ENCODE measurements at regions not wholly inside any gene's neighbourhood (a gene's known extent, or its start where the extent isn't known, plus 50 kb on each side); places are given as distances from the start of the nearest gene placed in this dataset.

DNA sequence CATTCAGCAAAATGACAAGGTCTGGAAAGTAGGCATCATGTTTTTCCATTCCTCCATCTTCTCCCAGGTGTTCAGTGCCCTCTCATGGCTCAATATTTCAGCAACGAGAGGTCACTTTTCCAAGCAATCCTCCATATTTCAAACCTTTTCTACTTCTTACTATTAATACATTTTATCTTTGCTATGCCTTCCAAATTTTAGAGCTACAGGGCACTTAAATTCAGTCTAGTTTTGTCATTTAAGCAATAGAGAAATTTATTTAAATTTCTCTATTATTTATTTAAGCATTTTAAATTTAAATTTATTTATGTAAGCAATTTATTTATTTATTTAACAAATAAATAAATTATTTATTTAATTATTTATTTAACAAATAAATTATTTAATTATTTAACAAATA is 305.1 kb upstream of the ANXA10 start:
- CTCF ChIA-PET = no interaction called here
- TF ChIP-seq CTCF (IDR thresholded peaks at IDR 0.05; ENCODE audit: insufficient read depth, low read length, missing control alignments) = no peak
- DNase-seq (ENCODE audit: low read depth, low spot score) = no peak
- H3K4me3 ChIP-seq (ENCODE audit: low read depth, low read length) = no peak overlapping the region
- POLR2A ChIA-PET = no interaction called here

DNA sequence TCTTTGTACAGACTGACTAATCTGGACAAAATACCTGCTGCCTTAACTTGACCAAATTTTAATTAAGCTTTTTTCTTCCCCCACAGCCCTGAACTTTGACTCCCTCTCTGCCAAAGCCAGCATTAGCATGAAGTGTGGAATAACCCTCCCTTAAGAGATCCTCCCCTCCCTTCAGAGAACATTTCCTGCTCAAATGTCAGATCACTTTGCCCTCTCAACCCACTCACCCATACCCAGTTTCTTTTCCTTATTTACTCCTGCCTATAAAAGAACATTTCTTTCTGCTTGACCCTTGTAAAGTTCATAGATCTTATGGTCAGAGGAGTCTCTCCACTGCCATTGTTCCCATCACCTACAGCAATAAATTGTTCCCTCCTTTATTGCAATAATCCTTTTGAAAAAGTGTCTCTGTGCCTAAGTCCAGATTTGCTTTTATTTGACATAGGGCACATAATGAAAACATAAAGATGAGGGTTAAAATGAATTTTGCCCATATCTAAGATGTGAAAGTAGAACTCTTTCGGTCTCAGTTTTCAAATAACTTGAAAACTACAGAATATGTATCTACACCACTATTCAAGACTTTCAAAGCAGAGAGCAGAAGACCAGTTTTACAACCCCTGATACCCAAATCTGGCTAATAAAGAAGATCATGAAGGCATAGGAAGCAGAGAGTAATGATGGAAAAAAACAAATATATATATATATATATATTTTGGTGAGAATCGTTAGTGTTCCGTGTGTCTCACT is 289.7 kb upstream of the ANXA10 start:
- H3K4me3 ChIP-seq (ENCODE audit: low read depth, low read length) = no peak overlapping the region
- POLR2A ChIA-PET = no interaction called here
- no peak for DNase-seq (ENCODE audit: low read depth, low spot score)
- CTCF ChIA-PET = no interaction called here
- TF ChIP-seq CTCF (IDR thresholded peaks at IDR 0.05; ENCODE audit: insufficient read depth, low read length, missing control alignments) = no peak

DNA sequence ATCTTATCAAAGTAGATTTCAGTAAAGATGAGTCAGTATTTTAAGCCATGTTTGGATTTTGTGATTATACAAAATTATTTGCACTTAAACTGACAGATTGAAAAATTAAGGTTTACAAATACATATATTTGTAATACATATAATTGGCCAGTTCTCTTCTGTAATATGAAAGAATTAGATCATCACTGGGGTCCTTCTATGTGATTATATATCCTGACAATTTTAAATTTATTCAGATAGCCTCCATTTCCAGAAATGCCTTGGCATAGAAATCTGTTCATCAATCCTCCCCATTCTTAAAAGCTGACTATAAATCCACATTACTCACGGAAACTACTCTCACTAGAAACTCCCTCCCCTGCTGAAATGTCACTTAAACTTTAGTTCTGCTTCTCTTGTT is 280.4 kb upstream of the ANXA10 start:
- no peak overlapping the region for H3K4me3 ChIP-seq (ENCODE audit: low read depth, low read length)
- TF ChIP-seq CTCF (IDR thresholded peaks at IDR 0.05; ENCODE audit: insufficient read depth, low read length, missing control alignments) = no peak
- no peak for DNase-seq (ENCODE audit: low read depth, low spot score)
- POLR2A ChIA-PET = no interaction called here
- CTCF ChIA-PET = no interaction called here

DNA sequence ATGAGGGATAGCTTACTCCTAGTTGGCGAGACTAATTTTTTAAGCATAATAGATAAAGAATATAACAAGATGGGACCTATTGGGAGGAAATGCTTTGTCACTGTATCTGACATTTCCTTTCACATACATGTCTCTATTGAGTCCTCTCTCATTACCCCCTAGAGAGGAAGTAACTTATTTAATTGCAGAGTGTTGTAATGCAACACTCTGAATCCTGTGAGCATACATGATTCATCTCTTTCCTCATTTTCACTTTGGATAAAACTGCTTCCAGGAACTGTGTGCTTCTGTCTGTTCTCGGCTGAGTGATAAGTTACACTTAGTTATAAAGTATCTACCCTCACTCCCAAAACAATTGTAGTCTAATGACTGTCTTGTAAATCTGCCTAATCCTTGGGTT is 266.1 kb upstream of the ANXA10 start:
- POLR2A ChIA-PET = no interaction called here
- TF ChIP-seq CTCF (IDR thresholded peaks at IDR 0.05; ENCODE audit: insufficient read depth, low read length, missing control alignments) = no peak
- CTCF ChIA-PET = no interaction called here
- no peak overlapping the region for H3K4me3 ChIP-seq (ENCODE audit: low read depth, low read length)
- DNase-seq (ENCODE audit: low read depth, low spot score) = no peak

DNA sequence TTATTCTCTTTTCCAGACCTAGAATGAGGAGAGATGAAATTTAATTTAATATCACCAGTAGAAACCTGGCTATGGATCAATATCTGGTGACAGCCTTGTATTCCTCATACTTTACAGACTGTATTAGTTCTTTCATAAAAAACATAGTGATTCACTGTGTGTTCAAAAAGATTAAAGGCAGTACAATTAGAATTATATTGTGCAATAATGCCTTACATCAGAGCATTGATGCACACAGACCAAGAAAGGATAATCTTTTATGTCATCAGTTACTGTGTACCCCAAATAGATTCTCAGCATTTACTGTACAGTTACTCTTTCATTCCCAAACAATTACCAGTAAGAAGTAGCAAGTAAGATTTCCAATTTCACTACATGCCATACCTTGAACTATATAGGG is 260.5 kb upstream of the ANXA10 start:
- POLR2A ChIA-PET = no interaction called here
- TF ChIP-seq CTCF (IDR thresholded peaks at IDR 0.05; ENCODE audit: insufficient read depth, low read length, missing control alignments) = no peak
- no peak overlapping the region for H3K4me3 ChIP-seq (ENCODE audit: low read depth, low read length)
- CTCF ChIA-PET = no interaction called here
- no peak for DNase-seq (ENCODE audit: low read depth, low spot score)

DNA sequence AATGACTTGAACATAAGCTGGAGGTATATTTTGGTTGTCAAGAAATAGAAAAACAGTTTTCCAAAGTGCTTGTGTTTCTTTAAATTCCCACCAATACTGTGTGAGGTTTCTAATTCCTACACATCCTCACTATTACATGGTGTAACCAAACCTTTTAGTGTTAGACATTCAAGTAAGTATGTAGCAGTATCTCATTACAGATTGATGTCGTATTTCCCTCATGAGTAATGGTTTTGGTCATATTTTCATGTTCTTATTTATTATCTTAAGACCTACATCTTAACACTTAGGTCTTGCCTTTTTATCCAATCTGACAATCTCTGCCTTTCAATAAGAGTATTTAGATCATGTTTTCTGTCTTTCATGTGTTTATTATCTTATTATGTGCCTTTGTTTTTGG is 253.7 kb upstream of the ANXA10 start:
- TF ChIP-seq CTCF (IDR thresholded peaks at IDR 0.05; ENCODE audit: insufficient read depth, low read length, missing control alignments) = no peak
- CTCF ChIA-PET = no interaction called here
- no peak for DNase-seq (ENCODE audit: low read depth, low spot score)
- POLR2A ChIA-PET = no interaction called here
- no peak overlapping the region for H3K4me3 ChIP-seq (ENCODE audit: low read depth, low read length)

Data from AG04449 (cell line).